Sigmoid colon (tissue), 6 donors: ENCODE measurements at regions not wholly inside any gene's neighbourhood (a gene's known extent, or its start where the extent isn't known, plus 50 kb on each side); places are given as distances from the start of the nearest gene placed in this dataset.
"Not testable (repeated sequence)": the region's sequence is repeated elsewhere in the genome, so short reads cannot be mapped to it uniquely, and the experiment has no call there.

Source experiments
- DNase-seq: peaks from one replicate; pipeline ENCODE4 v3.0.0-alpha.2; 2019
- H3K27ac ChIP-seq, 4 donors: fragments of 200-600 bp; sonication (generic); one replicate each; pipeline ENCODE4 v1.5.1; 2016 to 2019; ENCODE audit warnings: mild to moderate bottlenecking in 1 of 4
- H3K27me3 ChIP-seq, 3 donors: fragments of 200-600 bp; sonication (generic); one replicate each; pipeline ENCODE4 v1.5.1; 2019; ENCODE audit warnings: mild to moderate bottlenecking in 1 of 3
- H3K36me3 ChIP-seq, 4 donors: fragments of 200-600 bp; sonication (generic); one replicate each; pipeline ENCODE4 v1.5.1; 2016 to 2019
- H3K4me1 ChIP-seq, 4 donors: fragments of 200-600 bp; sonication (generic); one replicate each; pipeline ENCODE4 v1.5.1; 2017 to 2019
- H3K4me3 ChIP-seq, 4 donors: fragments of 200-600 bp; sonication (generic); one replicate each; pipeline ENCODE4 v1.5.1; 2017 to 2019; ENCODE audit warnings: mild to moderate bottlenecking in 2 of 4, moderate library complexity in 1 of 4
- H3K9me3 ChIP-seq, 4 donors: fragments of 200-600 bp in 3 of 4; sonication (generic) in 3 of 4; one replicate each; pipeline versions ENCODE4 v1.5.1 to v1.6.1; 2013 to 2019
- CTCF ChIP-seq, 4 experiments: fragments of 450-650 bp in 3 of 4; fragments of 200-600 bp in 1 of 4; IDR thresholded peaks; one replicate each; pipeline ENCODE4 v1.5.1; 2016 to 2019; ENCODE audit warnings: antibody characterized with exemption in 4 of 4, mild to moderate bottlenecking in 3 of 4, moderate library complexity in 2 of 4
- EP300 ChIP-seq, 4 donors: sonication (generic); formaldehyde crosslinking; IDR thresholded peaks; one replicate each; pipeline ENCODE4 v1.6.1; 2017; ENCODE audit warnings: antibody characterized with exemption in 4 of 4
- POLR2A ChIP-seq, 2 donors: fragments of 450-650 bp; IDR thresholded peaks; one replicate each; pipeline ENCODE4 v1.6.1; 2016; ENCODE audit warnings: antibody characterized with exemption in 2 of 2, mild to moderate bottlenecking in 2 of 2, moderate library complexity in 2 of 2
- POLR2AphosphoS5 ChIP-seq, 4 donors: sonication (generic); formaldehyde crosslinking; IDR thresholded peaks; one replicate each; pipeline ENCODE4 v1.6.1; 2017; ENCODE audit warnings: antibody characterized with exemption in 4 of 4
- WGBS, 2 donors: extraction: QIAGEN DNeasy Blood & Tissue Kit; methylation state at CpG; one replicate each; pipeline ENCODE4 v1.1.7; 2013; 5-methylcytosine and 5-hydroxymethylcytosine counted together
- intact Hi-C: fragments of 100-400 bp; cut with DNase I; formaldehyde crosslinking; loops from one replicate; pipeline ENCODE4 v1.15.1; 2023
- donor health status: healthy with polysubstance abuse.
- donor health status: healthy.

- Histone ChIP-seq H3K27ac (no peak overlapping the region), H3K4me3 (no peak overlapping the region), H3K36me3 (no peaks in the 10 kb centered on the region), H3K9me3 (no peaks in the 10 kb centered on the region), H3K4me1 (no peaks in the 10 kb centered on the region), H3K27me3 (no peaks in the 10 kb centered on the region)
- TF ChIP-seq POLR2AphosphoS5 (IDR thresholded peaks at IDR 0.05) (no peak), EP300 (IDR thresholded peaks at IDR 0.05) (no peak), CTCF (IDR thresholded peaks at IDR 0.05) (no peak), POLR2A (IDR thresholded peaks at IDR 0.05) (no peak)
- DNase-seq = no peak
- 98% methylated on average over 4 of the region's 4 CpGs for WGBS, 2 donors
- intact Hi-C loops = no loop called here
Measured at GRCh38 chr3:71983694-71984093, 198.7 kb upstream of the PROK2 start.

GRCh38 chr3:71982506-71983258, 197.7 kb upstream of the PROK2 start:
- H3K4me3 ChIP-seq, H3K4me1 ChIP-seq, intact Hi-C loops, H3K27me3 ChIP-seq, DNase-seq, H3K9me3 ChIP-seq, H3K27ac ChIP-seq, H3K36me3 ChIP-seq: not testable (repeated sequence)
- 56 to 75% methylated on average over 9 of the region's 9 CpGs for WGBS, 2 donors

- 48 to 80% methylated on average over 3 of the region's 3 CpGs for WGBS, 2 donors
- intact Hi-C loops = no loop called here
- Histone ChIP-seq H3K27me3 (no peaks in the 10 kb centered on the region), H3K4me3 (no peak overlapping the region), H3K9me3 (peaks cover 0 to 4% (median 0%) of the 10 kb centered on the region in 4 donors), H3K4me1 (no peaks in the 10 kb centered on the region), H3K27ac (no peak overlapping the region), H3K36me3 (no peaks in the 10 kb centered on the region)
- DNase-seq = no peak
- TF ChIP-seq POLR2AphosphoS5 (IDR thresholded peaks at IDR 0.05) = no peak
- TF ChIP-seq EP300 (IDR thresholded peaks at IDR 0.05) = no peak
- no peak for TF ChIP-seq POLR2A (IDR thresholded peaks at IDR 0.05)
- TF ChIP-seq CTCF (IDR thresholded peaks at IDR 0.05) = no peak
Measured at GRCh38 chr3:71979175-71979574, 194.2 kb upstream of the PROK2 start.

- Histone ChIP-seq H3K36me3 (no peaks in the 10 kb centered on the region), H3K4me1 (no peaks in the 10 kb centered on the region), H3K27me3 (no peaks in the 10 kb centered on the region), H3K4me3 (no peak overlapping the region), H3K27ac (no peak overlapping the region), H3K9me3 (peaks cover 0 to 4% (median 0%) of the 10 kb centered on the region in 4 donors)
- intact Hi-C loops = no loop called here
- no peak for TF ChIP-seq CTCF (IDR thresholded peaks at IDR 0.05)
- no peak for TF ChIP-seq POLR2A (IDR thresholded peaks at IDR 0.05)
- no peak for TF ChIP-seq POLR2AphosphoS5 (IDR thresholded peaks at IDR 0.05)
- TF ChIP-seq EP300 (IDR thresholded peaks at IDR 0.05) = no peak
- DNase-seq = no peak
- WGBS, 2 donors = 46 to 52% methylated on average over 7 of the region's 7 CpGs
Measured at GRCh38 chr3:71978150-71978721, 193.3 kb upstream of the PROK2 start.

- no peak for DNase-seq
- Histone ChIP-seq H3K27me3 (no peaks in the 10 kb centered on the region), H3K4me1 (no peaks in the 10 kb centered on the region), H3K36me3 (no peaks in the 10 kb centered on the region), H3K4me3 (no peak overlapping the region), H3K27ac (no peak overlapping the region), H3K9me3 (peaks cover 0 to 4% (median 0%) of the 10 kb centered on the region in 4 donors)
- 54 to 69% methylated on average over 4 of the region's 4 CpGs for WGBS, 2 donors
- intact Hi-C loops = no loop called here
- TF ChIP-seq POLR2A (IDR thresholded peaks at IDR 0.05) (no peak), CTCF (IDR thresholded peaks at IDR 0.05) (no peak), POLR2AphosphoS5 (IDR thresholded peaks at IDR 0.05) (no peak), EP300 (IDR thresholded peaks at IDR 0.05) (no peak)
Measured at GRCh38 chr3:71977525-71977924, 192.6 kb upstream of the PROK2 start.
